GM12864 (cell line): ENCODE measurements at regions not wholly inside any gene's neighbourhood (a gene's known extent, or its start where the extent isn't known, plus 50 kb on each side); places are given as distances from the start of the nearest gene placed in this dataset.

Source experiments
- DNase-seq: peaks from one replicate; pipeline ENCODE4 v3.0.0-alpha.2; 2011; ENCODE audit warnings: low read depth
- H3K4me3 ChIP-seq: 2 replicates; pipeline ENCODE4 v1.5.1; 2011; ENCODE audit warnings: mild to moderate bottlenecking, low read depth, low read length, control low read depth
- TF ChIP-seq, protein P1 (sequence below): IDR thresholded peaks from 2 replicates; pipeline ENCODE4 v1.5.1; 2011; ENCODE audit warnings: low read depth, mild to moderate bottlenecking, moderate library complexity, low read length, control low read depth, inconsistent platforms; ENCODE audit errors: missing control alignments

DNA sequence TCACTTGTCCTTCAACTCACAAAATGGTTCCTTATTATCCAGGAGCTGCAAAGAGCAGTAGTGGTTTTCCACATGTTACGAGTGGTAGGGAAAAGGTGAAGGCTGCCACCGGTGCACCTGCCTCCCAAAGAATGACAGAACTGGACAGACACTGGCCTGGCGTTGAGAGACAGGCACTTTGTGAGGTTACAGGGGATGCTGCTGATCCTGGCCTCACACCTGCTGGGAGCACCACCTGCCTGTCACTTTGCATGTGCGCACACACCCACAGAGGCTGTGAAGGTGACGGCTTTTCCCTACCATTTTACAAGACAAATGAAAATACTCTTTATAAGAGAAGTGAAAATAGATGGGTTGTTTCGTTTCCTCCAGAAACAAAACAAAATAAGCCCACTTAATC lies 175.3 kb upstream of the B3GAT1 start:
- H3K4me3 ChIP-seq, result no peak overlapping the region
- TF ChIP-seq, protein P1, sequence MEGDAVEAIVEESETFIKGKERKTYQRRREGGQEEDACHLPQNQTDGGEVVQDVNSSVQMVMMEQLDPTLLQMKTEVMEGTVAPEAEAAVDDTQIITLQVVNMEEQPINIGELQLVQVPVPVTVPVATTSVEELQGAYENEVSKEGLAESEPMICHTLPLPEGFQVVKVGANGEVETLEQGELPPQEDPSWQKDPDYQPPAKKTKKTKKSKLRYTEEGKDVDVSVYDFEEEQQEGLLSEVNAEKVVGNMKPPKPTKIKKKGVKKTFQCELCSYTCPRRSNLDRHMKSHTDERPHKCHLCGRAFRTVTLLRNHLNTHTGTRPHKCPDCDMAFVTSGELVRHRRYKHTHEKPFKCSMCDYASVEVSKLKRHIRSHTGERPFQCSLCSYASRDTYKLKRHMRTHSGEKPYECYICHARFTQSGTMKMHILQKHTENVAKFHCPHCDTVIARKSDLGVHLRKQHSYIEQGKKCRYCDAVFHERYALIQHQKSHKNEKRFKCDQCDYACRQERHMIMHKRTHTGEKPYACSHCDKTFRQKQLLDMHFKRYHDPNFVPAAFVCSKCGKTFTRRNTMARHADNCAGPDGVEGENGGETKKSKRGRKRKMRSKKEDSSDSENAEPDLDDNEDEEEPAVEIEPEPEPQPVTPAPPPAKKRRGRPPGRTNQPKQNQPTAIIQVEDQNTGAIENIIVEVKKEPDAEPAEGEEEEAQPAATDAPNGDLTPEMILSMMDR, result no peak
- DNase-seq, result peak; percentile 7

DNA sequence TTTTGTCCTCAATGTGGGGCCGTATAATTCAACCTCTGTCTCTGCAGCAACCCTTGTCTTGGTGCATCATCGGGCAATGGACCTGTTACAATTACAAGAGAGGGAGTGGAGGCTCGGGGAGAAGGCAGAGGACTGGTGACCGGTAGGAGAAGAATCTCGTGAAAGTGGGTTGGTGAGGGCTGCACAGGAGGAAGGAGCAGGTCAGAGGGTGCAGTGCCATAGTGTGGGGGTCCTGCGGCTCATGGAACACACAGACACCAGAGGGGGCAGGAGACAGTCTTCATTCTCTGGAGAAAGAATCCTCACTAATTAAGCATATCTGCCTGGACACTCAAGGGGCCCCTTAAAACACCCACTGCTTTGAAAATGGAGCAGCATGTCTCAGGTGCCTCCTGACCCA lies 174.7 kb upstream of the B3GAT1 start:
- TF ChIP-seq, protein P1, result no peak
- no peak overlapping the region for H3K4me3 ChIP-seq
- DNase-seq, result no peak

DNA sequence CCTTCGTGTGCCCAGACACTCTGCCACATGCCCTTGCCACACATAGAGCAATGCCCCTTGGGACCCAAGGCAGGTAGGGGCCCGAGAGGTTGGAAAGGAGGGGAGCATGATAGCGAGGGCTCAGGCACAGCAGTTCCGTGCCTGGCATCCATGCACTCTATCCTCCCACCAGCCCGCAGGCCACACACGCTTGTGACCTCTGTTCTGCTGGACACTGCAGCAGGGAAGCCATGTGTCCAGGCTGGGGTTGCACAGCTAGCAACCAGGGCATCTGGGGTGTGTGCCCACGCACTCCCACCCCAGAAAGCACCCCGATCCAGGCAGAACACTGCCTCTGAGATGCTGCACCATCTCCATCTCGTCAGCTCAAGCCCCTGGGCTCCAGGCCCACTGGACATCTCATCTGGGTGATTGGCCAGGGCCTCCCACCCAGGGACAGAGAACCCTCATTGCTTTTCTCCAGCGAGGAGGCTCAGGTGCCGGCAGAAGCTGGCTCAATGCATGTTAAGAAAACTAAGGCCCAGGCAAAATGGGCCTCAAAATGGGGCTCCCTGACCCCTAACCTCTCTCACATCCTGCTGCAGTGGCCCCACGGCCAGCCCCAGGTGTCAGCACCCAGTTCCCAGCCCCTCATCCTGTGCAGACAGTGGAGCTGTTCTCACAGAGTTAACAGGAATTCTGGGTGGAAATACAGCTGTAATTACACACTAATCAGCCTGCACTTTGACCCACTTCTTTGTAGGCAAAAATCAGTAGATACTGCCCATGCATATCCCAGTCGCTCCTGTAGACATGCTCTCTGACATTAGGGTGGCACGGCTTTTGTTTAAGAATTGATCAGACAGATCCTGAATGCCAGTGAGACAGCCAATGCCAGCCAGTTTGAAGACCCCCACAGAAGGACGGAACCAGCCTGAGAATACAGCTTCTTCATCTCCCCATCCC lies 173.9 kb upstream of the B3GAT1 start:
- DNase-seq, result no peak
- TF ChIP-seq, protein P1, result no peak
- no peak overlapping the region for H3K4me3 ChIP-seq

DNA sequence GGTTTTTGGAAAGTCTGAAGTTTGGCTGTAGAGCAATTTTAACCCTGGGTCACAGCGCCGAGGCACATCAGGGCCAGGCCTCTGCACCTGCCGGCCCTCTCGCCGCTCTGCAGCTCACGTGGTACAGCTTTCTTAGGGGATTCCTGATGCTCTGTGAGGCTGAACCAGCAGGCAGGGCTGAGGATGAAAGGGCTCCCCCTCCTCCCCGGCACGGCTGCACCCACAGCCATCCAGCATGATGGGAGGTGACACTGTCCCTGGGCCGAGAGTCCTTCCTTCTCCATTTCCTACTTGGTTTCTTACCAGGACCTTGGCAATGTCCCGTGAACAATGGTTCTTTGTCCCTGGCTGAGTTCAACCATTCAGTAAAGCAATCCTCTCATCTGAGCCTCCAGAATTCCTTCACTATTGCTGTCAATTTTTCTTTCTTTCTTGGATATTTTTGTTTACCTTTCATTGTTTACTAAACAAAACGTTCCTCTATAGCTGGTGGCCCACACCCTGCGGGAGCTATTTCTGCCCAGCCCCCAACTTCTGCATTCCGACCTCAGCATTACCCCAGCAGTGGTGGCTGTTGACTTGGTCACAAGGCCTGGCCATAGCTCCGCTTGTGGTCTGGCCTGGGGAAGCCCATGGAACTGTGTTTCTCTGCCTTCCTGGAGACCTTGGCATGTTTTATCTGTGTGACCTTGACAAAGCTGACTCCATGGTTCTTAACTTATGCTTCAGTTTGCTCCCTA lies 172.8 kb upstream of the B3GAT1 start:
- no peak for DNase-seq
- TF ChIP-seq, protein P1, result no peak
- H3K4me3 ChIP-seq, result no peak overlapping the region

DNA sequence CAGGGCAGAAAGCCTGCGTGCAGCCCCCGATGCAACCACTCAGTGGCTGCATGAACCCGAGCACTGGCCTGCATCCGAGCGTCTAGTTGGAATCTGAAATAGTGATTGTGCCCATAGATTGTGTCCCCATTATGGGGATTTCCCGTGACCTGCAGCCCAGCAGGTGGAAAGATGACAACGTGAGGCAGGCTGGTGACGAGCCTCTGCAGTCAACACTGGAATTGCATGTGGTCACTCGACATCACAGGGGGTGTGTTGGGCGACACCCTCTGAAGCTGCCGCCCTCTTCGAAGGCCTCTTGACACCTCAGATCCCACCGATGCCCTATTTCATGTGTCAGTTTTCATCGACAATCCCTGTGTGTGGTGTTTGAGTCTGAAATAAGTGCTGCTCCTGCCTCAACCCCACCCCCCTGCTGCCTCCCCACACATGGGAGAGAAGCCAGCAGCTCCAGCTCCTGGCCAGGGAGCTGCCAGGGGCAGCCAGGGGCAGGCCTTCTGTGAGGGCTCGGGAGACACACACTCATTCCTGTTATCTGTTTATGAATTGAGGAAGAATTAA lies 172.0 kb upstream of the B3GAT1 start:
- DNase-seq, result no peak
- TF ChIP-seq, protein P1, result no peak
- H3K4me3 ChIP-seq, result no peak overlapping the region

DNA sequence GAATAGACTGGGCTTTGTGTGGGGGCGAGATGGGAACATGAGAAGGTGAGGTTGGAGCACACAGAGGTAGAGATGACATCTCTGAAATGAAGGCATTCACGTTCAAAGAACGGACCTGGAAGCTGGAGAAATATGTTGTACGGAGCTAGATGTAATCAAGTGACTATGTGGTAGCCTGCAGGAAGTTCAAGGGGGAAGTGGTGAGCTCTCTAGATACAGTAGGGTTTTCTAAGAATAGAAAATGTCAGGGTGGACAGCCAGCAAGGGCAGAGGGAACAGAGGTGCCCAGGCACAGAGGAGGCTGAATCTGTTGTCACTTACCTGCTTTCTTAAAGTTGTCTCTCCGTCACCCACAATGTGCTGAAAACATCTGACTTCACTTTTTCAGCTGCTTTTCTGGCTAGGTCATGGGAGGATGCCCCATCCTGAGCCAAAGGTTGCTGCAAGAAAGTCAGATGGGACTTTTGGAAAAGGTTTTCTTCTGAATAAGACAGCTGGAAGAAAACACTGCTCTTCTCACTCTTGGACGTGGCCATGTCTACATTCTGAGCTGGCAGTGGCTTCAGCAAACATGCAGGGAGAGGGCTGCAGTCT lies 171.5 kb upstream of the B3GAT1 start:
- no peak for DNase-seq
- TF ChIP-seq, protein P1, result no peak
- H3K4me3 ChIP-seq, result no peak overlapping the region
